Suprapubic skin (tissue), 3 donors: ENCODE measurements at regions not wholly inside any gene's neighbourhood (a gene's known extent, or its start where the extent isn't known, plus 50 kb on each side); places are given as distances from the start of the nearest gene placed in this dataset.

Experiments used
- CTCF ChIP-seq, 2 donors: fragments of 200-600 bp in 1 of 2; fragments of 450-650 bp in 1 of 2; sonication (generic) in 1 of 2; IDR thresholded peaks; one replicate each; pipeline ENCODE4 v1.5.1; 2016 to 2019; ENCODE audit warnings: antibody characterized with exemption in 2 of 2, mild to moderate bottlenecking in 1 of 2, moderate library complexity in 1 of 2
- POLR2A ChIP-seq, 2 donors: fragments of 450-650 bp; IDR thresholded peaks; one replicate each; pipeline ENCODE4 v1.6.1; 2017; ENCODE audit warnings: antibody characterized with exemption in 2 of 2, mild to moderate bottlenecking in 2 of 2, moderate library complexity in 2 of 2

DNA sequence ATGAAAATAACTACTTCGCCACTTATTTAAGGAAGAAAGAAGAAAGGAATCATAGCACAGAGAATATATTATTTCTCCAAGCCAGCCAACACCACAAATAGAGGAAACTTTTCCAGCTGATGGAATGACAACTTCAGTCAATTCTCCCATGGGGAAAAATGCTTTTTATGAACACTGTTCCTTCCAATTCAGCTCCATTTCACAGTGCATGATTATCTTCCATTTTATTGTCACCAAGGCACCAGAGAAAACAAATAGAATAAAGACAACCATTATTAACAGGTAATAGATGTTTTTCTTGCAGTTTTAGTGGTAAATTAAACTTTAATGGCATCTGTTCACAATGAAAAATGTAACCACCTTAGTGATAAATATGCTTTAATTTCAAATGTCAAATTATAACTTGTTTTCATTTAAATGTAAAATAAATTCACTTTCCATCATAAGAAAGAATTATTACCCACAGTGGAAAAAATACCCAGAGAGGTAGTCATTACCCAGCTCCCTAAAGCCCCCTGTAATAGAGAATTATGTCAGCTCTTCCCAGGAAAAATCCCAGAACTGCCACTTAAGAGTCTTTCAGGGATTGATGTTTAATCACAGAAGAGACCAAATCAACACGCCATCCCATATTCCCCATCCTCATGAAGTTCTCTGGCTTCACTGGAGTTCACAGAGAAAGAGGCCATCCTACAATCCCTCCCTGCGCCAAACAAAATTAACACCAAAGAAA lies 828.3 kb upstream of the TMEM132C start:
- TF ChIP-seq CTCF (IDR thresholded peaks at IDR 0.05) (no peak), POLR2A (IDR thresholded peaks at IDR 0.05) (no peak)
